ENCODE measurements at regions not wholly inside any gene's neighbourhood (a gene's known extent, or its start where the extent isn't known, plus 50 kb on each side); places are given as distances from the start of the nearest gene placed in this dataset.

GRCh38 chr11:109132539-109132938 is 289.5 kb upstream of the C11orf87 start:
- ATAC-seq (ENCODE audit: poor library complexity) (no peak), DNase-seq (no peak)
- H3K36me3 ChIP-seq (ENCODE audit: insufficient read depth, low read length): no peaks in the 10 kb centered on the region
- CTCF ChIA-PET: no interaction called here
- H3K27ac Mint-ChIP-seq: no peak overlapping the region
- intact Hi-C loops (cut with DNase I, micrococcal nuclease): no loop called here
- H3K9me3 ChIP-seq (ENCODE audit: control insufficient read depth in 1 of 2, insufficient read depth in 1 of 2, low read length in 2 of 2): no peaks in the 10 kb centered on the region
- no peaks in the 10 kb centered on the region for H3K27me3 ChIP-seq (ENCODE audit: control insufficient read depth in 1 of 2, insufficient read depth in 2 of 2, low read length in 2 of 2)
- no peaks in the 10 kb centered on the region for H3K9me3 Mint-ChIP-seq
- H3K27me3 Mint-ChIP-seq: no peaks in the 10 kb centered on the region
- no peaks in the 10 kb centered on the region for H3K4me1 ChIP-seq (ENCODE audit: insufficient read depth, low read length)
- TF ChIP-seq CTCF (IDR thresholded peaks at IDR 0.05): no peak
- no peak overlapping the region for H3K27ac ChIP-seq (ENCODE audit: low read depth in 1 of 2, low read length in 2 of 2)
- H3K4me3 Mint-ChIP-seq: no peak overlapping the region
- H3K36me3 Mint-ChIP-seq (ENCODE audit: low read depth): no peaks in the 10 kb centered on the region
- H3K4me1 Mint-ChIP-seq (ENCODE audit: low read depth): no peaks in the 10 kb centered on the region
- no peak overlapping the region for H3K4me3 ChIP-seq (ENCODE audit: low read length)
- POLR2A ChIA-PET: no interaction called here

GRCh38 chr11:109133159-109133558 is 288.8 kb upstream of the C11orf87 start:
- Histone ChIP-seq H3K9me3 (ENCODE audit: control insufficient read depth in 1 of 2, insufficient read depth in 1 of 2, low read length in 2 of 2) (no peaks in the 10 kb centered on the region), H3K27ac (ENCODE audit: low read depth in 1 of 2, low read length in 2 of 2) (no peak overlapping the region), H3K4me3 (ENCODE audit: low read length) (no peak overlapping the region), H3K36me3 (ENCODE audit: insufficient read depth, low read length) (no peaks in the 10 kb centered on the region), H3K4me1 (ENCODE audit: insufficient read depth, low read length) (no peaks in the 10 kb centered on the region), H3K27me3 (ENCODE audit: control insufficient read depth in 1 of 2, insufficient read depth in 2 of 2, low read length in 2 of 2) (no peaks in the 10 kb centered on the region)
- Mint-ChIP-seq H3K36me3 (ENCODE audit: low read depth) (no peaks in the 10 kb centered on the region), H3K4me3 (no peak overlapping the region), H3K4me1 (ENCODE audit: low read depth) (no peaks in the 10 kb centered on the region), H3K27ac (no peak overlapping the region), H3K9me3 (no peaks in the 10 kb centered on the region), H3K27me3 (no peaks in the 10 kb centered on the region)
- ChIA-PET POLR2A (no interaction called here), CTCF (no interaction called here)
- intact Hi-C loops (cut with DNase I, micrococcal nuclease): no loop called here
- TF ChIP-seq CTCF (IDR thresholded peaks at IDR 0.05): no peak
- no peak for ATAC-seq (ENCODE audit: poor library complexity)
- no peak for DNase-seq

GRCh38 chr11:109135627-109136026 is 286.4 kb upstream of the C11orf87 start:
- Histone ChIP-seq H3K9me3 (ENCODE audit: control insufficient read depth in 1 of 2, insufficient read depth in 1 of 2, low read length in 2 of 2) (no peaks in the 10 kb centered on the region), H3K36me3 (ENCODE audit: insufficient read depth, low read length) (no peaks in the 10 kb centered on the region), H3K27me3 (ENCODE audit: control insufficient read depth in 1 of 2, insufficient read depth in 2 of 2, low read length in 2 of 2) (no peaks in the 10 kb centered on the region), H3K4me1 (ENCODE audit: insufficient read depth, low read length) (no peaks in the 10 kb centered on the region), H3K4me3 (ENCODE audit: low read length) (no peak overlapping the region), H3K27ac (ENCODE audit: low read depth in 1 of 2, low read length in 2 of 2) (no peak overlapping the region)
- no peaks in the 10 kb centered on the region for H3K9me3 Mint-ChIP-seq
- no peak overlapping the region for H3K4me3 Mint-ChIP-seq
- intact Hi-C loops (cut with DNase I, micrococcal nuclease): no loop called here
- H3K4me1 Mint-ChIP-seq (ENCODE audit: low read depth): no peaks in the 10 kb centered on the region
- no peaks in the 10 kb centered on the region for H3K27me3 Mint-ChIP-seq
- no peak for DNase-seq
- TF ChIP-seq CTCF (IDR thresholded peaks at IDR 0.05): no peak
- ATAC-seq (ENCODE audit: poor library complexity): no peak
- no peaks in the 10 kb centered on the region for H3K36me3 Mint-ChIP-seq (ENCODE audit: low read depth)
- POLR2A ChIA-PET: no interaction called here
- CTCF ChIA-PET: no interaction called here
- H3K27ac Mint-ChIP-seq: no peak overlapping the region

All from CD4-positive, alpha-beta T cell (primary cell).